ENCODE measurements at regions not wholly inside any gene's neighbourhood (a gene's known extent, or its start where the extent isn't known, plus 50 kb on each side); places are given as distances from the start of the nearest gene placed in this dataset.

DNA sequence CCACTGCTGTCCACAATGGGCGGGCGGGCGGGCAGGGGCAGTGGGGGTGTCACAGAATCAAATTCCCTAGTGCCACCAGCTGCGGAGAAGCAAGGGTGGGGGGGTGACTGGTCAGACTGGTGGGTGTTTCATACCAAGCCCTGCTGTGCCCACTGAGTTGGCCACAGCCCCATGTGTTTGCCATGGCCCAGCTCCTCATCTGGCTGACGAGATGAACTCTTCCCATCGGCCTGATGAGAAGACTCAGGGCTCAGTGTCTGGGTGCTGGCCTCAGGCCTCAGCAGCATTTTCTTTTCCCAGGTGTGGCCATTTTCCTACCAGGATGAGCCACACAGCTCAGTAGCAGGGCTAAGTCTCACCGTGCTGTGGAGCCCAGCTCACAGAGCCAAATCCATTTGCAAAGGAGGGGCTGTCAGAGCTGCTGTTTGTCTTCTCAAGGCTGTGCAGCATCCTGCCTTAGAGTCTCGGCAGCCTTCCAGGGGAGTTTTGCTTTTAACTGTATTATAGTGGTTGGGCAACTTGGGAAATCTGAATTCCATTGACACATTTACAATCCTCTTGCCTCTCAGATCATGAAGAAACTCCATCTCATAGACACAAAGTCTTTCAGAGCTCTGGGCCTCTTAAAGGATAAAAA, 176.8 kb downstream of the ABHD5 start:
- DNase-seq = no peak

DNA sequence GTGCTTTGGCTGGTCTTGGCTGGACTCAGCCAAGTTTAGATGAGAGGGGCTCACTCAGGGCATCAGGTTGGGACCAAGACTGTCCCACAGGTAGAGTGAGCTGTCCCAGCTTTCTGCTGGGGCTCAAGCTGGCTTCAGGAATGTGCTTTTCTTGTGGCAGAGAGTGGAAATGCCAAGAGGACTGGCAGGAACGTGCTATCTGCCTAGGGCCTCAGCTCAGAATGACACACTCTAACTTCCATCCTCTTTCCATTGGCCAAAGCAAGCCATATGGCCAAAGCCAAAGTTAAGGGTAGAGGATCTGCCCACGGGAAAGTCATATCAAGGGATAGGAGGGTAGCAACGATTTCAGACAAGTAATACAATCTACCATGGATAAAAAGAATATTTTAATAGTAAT, 178.8 kb downstream of the ABHD5 start:
- DNase-seq = no peak

DNA sequence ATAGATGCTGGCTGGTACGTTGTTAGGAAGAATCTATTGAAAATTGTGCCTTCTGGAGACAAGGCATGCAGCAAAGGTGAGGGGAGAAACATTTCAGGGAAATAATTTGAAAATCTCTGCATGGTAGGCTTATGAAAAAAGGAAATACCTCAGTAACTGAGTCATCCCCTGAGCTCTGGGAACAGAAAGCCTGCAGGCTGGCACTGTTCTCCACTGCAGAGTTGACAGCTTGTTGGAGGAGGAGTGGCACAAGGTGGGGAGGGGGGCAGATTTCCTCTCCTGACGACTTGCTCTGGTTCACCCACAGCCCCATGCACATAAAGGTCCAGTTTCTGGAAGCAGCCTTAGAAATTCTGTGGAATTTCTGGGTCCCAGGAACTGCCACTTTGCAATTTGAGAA, 179.4 kb downstream of the ABHD5 start:
- no peak for DNase-seq

DNA sequence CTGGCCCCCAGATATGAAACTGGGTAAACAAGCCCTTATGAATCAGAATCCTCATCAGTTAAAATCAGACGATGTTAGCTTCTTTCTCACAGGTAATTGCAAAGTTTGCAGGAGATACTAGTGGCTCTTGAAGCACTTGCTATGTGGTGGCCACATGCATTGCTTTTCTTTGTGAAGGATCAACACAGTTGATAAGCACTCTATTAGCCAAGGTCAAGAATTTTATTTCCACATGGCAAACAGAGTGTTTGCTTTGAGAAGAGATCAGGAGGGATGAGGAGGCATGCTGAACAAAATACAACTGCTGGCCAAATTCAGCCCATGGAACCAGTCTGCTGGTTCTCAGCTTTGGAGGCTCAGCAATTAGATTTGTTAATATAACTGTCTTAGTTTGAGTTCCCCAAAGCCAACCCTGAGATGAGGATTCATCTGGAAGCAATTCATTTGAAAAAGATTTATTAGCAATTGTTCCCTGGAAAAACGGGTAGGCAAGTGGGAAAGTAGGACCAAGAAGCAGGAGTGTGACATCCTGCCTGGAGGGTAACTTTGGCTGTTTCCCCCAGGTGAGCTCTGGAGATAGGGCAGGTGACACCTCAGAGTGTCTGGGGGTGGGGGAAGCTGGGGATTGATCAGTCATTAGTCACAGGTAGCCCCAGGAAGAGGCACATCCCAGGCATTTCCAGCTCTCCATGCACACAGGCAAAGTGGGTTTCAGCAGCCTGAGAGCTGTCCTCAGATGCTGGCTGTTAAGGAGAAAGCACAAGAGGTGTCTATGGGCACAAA, 180.3 kb downstream of the ABHD5 start:
- DNase-seq = no peak

DNA sequence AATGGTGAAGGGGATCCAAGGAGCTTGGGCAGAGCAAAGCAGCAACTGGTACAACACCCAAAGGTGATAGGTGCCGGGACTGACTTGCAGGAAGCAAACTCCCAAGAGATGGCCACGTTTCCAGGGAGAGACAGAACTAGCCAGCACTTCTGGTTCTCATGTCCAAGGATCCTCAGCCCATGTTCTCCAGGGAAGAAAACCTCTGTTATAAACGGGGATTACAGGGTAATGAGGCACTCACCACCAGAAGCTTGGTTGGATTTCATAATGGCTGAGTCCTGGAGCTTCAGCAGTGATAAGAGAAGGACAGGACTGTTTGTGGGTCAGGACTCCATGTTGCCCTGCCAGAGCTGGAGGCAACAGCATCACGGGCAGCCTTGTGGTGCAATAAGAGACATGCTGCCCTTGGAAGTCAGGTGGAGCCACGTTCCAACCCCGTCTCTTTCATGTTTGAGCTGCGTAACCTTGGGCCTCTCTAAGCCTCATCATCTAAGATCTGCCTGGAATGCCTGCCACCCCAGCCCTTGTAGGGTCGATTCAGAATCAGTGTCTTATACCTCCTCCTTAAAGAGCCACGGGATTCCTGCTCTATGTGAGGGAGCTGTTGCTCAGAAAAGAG, 181.0 kb downstream of the ABHD5 start:
- DNase-seq = no peak

DNA sequence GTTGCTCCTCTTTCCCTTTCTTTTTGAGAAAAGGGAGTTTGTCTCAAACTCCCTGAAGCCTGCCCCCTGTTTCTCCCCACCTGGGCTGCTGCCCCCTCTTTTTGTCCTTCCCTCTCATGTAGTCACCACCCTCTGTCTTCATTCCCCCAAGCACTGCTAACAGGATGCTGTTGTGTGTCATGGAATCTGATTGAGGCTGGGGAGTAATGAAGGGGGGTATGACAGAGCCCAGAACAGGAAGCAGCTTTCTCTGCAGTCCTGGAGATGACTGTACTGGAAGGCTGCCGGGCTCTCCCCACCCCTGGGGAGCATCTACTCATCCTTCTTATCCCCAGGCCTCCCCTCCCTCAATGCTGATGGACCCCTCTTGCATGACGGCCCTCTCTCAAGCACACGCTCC, 181.6 kb downstream of the ABHD5 start:
- DNase-seq = no peak

DNA sequence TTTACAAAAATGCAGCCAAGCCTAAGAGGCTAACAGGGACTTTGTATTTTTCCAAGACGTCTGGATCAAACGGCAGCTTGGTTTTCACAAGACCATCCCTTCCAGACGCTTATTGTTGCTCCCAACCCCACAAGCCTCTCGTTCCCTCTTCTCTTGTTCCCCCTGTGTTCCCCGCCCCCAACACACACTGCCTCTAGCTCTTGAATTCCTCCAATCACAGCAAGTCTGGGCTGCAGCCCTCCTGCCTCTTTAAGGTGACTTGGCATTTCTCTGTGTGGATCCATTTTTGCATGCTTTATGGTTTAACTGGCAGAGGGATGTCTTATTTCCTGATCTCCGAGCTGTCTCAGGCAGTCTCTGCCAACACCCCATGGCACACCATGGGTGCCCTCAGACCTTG, 182.2 kb downstream of the ABHD5 start:
- no peak for DNase-seq

DNA sequence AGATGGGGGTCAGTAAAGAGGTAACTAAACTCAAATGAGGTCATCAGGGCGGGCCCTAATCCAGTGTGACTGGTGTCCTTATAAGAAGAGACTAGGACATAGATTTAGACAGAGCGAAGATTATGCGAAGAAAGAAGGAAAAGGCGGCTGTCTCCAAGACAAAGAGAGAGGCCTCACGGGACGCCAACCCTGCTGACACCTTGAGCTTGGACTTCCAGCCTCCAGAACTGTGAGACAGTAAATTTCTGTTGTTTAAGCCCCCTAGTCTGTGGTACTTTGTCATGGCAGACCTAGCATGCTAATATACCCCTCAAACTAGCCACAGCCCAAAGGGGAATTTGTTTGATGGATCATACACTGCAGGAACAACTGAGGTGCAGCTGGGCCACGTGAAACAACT, 183.0 kb downstream of the ABHD5 start:
- no peak for DNase-seq

DNA sequence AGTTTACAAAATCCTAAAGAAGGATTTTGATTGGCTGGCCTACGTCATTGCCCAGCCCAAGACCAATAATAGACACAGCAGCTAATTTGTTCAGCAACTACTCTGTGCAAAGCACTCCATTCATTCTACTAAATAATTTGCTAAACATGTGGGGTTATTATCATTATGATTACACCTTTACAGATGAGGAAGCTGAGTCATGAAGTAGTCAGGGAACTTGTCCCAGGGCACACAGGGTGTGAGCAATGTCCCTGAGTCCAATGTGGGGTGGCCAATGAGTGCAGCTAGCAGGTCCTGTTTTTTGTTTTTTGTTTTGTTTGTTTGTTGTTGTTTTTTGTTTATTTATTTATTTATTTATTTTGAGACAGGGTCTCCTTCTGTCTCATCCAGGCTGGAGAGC, 183.6 kb downstream of the ABHD5 start:
- DNase-seq = no peak

DNA sequence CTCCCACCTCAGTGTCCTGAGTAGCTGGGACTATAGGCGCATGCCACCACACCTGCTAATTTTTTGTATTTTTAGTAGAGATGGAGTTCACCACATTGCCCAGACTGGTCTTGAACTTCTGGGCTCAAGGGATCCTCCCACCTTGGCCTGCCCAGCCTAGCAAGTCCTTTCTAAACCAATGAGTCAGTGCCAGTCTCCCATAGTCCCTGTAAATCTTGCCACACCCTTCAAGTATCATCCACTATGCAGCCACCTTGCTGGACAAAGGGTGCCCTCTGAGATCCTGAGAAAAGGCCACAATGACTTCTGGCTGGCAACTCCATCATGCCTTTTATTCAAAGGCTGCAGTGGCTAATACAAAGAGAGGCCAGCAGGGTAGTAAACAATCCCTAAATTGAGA, 184.0 kb downstream of the ABHD5 start:
- DNase-seq = no peak

DNA sequence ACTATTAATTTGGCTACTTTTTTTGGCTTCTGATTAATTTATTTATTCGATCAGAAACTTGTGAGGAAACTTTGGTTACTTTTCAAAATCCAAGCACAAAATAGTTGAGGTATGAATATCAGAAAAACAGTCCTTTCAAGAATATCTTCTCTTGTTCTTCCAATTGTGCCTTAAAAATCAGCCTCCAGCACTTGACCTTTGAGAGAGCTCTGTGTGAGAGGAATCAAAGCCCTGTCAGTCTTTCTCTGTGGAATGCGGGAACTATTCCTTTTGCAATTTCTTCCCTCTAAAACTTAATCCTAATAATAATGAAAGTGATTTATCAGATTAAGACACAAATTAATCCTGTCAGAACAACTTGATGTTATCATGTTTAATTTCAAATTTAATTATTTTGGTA, 185.9 kb downstream of the ABHD5 start:
- no peak for DNase-seq

DNA sequence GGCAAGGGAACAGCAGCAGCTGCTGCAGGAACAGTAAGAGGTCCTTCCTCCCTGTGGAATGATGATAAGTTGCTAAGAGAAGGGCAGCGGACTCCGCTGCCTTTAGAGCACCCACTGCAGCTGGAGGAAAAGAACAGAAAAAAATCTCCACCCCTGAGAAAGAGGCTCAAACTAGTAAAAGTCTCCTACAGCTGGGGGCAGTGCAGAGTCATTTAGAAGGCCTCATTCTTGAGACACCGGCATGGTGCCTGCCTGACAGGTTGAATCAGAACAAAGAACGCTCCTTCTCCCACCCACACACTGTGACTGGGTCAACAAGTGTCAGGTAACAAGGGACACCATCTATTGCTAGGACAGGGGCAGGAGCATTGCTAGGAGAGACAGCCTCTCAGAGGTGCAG, 188.4 kb downstream of the ABHD5 start:
- peak in 1 of 2 experiments; percentile 25 for DNase-seq

DNA sequence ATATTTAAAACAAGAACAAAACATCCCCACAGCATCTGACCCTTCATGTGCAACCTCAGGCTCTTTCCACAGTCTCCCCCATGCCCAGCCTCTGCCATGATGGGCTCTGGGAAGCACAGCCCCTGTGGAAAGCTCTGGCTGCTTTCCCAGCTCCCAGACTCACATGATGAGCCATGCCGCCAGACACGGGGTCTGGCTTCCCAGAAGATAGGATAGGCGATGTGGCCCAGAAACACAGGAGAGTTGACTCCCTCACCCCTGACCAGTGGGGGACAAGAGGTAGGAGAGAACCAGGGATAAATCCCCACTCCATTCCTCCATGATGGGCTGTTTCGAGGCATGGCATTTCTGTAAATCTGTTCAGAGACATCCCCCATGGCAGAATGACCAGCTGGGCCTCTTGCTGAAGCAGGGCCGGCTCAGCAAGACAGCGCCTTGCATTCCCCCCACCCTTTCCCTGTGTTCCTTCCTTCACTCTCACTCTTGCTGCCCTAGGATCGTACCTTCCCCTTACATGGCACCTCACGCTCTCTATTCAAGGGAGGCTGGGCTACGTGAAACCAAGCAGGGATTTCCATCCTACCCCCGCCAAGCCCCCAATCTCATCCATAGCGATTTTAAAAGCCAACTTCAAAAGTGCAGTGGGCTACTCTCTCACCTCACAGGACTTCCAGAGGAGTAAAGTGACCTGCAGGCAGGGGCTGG, 192.4 kb downstream of the ABHD5 start:
- no peak for DNase-seq

DNA sequence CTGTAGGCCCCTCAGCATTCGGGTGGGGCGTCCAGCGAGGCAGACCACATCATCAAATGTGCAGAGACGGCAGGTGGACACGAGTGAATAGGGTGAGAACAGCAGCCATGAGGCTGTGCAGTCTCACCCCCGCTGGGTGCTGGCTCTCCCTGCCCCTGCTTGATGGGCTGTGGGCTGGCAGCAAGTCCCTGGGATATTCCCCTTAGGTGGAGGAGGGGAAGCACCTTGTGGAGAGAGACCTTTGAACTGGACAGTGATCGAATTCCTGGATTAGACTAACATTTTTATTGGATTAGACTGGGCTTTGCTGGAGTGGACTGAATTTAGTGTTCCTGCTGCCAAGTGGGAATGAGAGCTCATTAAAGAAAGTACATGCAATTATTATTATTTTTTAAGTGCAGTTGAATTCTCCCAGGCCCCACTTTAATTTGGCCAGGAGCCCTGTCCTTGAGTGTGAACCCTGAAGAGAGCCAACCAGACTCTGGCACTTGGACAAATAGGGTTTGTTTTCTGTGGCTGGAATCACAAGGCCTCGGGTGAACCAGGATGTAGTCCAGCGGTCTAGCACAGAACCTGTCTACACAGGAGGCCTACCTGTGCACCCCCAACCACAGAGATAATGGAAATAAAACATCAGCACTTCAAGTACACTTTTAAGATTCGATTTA, 193.1 kb downstream of the ABHD5 start:
- DNase-seq = no peak

DNA sequence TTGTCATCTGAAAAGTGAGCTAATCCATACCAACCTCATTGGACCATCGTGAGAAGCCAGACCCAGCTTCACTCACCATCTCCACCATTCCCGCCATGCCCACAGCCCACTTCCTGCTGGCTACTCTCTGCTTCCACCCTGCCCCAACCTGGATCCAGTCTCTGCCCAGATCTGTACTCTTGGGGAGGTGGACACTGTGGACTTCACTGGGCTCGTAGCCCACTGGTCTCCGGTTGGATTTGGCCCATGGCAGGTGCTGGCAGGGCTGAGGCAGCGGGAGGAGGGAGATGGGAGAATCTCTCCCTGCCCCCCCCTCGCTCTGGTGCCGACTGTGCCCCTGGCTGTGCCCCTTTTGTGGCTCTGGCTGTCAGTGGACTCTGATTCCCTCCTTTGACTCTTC, 193.8 kb downstream of the ABHD5 start:
- DNase-seq = no peak

DNA sequence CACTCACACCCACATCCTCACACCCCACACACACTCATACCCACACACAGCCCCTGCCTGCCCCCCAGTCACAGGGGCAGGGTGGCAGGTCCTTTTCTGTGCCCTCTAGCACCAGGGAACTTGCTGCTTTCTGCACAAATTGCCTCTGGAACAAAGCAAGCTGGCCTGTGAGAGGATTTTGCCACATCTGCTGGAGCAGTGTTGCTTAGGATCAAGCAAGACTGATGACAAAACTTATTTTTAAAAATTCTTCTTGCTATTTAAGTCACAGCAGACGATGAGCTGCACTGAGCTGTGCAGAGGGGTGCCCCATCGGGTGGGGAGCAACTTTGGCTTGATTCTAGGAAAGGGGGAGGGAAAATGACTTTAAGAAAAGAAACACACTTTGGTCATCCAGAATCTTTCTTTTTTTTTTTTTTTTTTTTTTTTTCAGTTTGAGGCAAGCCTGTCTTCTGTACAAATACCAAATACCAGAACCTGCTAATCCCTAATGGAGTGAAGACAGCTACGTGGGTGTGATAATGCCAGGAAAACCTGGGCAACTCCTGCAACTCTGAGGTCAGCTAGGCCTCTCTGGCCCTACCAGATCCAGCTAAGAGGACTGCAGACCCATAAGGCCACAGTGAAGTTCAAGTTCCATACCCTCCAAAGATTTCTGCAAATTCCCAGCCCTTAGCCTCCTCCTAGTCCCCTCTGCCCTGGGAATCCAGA, 195.3 kb downstream of the ABHD5 start:
- no peak for DNase-seq

DNA sequence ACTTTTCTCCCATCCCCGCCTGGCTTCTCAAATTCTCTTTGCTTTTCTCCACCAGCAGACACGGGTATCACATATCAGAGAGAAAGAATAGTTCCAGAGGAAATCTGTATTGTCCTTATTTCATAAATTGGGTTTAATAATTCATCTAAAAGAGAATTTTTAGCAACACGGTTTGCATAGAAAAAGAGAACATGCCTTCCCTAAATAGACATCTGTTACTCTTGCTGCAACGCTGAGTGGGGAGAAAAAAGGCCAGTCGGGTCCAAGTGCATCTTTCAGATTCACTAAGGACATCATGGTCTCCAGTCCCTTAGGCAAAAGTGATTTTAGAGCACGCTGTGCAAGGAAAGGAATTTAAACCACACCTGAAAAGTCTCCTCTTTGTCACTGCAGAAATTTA, 201.3 kb downstream of the ABHD5 start:
- peak in 1 of 2 experiments; percentile 15 for DNase-seq

DNA sequence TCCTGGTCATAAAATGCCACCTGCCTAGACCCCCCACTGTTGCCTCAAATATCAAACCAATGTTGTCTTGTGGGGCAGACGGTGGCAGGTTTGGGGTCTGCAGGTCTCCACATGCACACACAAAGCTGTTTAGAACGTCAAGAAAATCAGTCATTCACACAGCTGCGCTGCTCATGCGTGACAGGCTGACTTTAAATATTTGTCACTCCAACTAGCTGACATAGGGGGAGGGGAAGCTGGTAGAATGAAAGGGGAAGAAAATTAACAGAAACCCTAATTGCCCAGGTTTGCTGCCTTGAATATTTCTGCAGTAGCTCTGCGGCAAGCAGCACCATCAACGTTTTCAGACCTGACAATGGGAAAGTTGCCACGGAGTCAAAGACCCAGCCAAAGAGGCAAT, 201.8 kb downstream of the ABHD5 start:
- DNase-seq = peak; percentile 15 to 28

DNA sequence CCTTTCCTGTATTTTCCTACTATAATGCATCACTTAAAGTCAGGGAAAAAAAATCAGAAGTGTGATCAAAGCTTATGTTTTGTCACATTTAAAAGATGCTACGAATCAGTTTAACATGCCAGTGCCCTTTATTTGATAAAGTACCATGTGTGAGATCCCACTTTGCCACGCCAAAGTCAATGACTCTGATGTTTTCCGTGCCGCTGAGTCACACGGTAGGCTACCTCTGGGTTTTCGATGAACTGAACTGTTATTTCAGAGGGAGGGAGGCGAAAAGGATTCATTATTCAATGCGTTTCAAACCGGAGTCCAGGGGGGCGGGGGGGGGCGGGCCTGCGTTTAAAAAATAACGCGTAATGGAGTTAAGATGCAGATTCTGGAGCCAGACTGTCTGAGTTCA, 203.0 kb downstream of the ABHD5 start:
- no peak for DNase-seq

DNA sequence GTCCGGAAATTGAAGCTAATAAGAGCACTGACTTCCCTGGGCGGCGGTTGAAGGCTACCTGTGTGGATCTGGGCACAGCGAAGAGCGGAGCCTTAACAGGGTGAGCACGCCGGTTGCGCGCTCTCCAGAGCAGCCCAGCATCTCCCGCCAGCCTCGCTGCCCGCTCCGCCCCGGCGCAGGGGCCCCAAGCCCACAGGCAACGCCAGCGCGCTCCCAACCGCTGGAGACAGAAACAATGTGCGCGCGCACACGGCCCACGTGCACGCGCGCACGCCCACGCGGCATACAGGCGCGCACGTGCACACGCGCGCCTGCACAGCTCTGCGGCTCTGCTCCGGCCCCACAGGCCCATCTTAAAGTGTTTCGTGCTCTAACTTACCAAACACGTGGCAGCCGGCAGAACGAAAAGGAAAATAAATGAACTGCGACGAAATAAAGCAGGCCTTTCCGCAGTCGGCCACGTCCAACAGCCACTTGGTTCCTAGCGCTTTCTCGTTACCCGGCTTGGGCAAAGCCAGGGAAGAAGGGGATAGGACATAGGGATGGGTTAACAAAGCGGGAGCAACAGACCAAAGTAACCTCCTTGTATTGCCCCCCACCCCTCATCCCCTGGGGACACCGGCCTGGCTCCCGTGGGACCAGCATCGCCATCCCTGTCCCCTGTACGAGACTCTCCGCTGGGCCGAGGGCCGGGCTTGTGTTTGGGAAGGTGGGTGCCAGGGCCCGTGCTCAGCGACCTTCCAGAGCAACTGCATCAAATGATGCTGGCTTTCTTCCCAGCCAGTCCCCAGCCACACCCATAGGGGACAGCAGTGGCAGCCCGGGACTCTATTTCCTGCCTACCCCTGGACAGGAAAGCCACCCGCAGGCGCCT, 203.7 kb downstream of the ABHD5 start:
- DNase-seq = no peak

DNA sequence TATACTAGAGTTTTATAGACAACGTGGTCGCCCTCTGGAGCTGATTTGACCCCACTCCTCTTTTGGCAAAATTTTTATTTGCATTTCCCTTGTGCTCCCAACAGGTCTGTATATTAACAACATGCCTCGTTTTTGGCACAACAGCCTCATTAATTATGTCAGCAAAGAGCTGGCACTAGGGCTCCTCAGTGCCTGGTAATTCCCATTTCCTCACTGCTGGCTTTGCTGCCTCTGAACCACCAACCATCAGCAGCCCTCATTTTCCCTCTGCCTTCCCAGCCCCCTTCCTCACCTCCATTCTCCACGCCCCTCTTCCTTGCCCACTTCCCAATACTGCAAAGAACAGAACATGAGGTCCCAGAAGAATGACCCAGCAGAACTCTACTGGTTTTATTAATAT, 204.8 kb downstream of the ABHD5 start:
- DNase-seq = no peak

DNA sequence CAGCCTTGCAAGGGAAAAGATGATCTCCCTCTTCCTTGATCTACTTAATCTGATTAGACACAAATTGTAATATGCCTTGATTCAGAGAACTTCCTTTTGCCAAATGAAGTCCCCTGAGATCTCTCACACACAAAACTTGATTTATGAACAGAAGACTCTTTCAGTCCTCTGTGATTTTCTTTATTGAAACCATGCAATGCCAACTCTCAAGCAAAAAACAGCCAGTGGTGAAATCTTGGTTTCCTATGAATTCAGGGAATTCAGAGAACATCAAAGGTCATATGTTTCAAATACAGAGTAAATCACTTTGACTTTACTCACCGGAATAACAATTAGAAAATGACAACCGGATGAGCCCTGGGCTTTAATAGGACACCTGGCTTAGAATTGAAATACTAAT, 211.7 kb downstream of the ABHD5 start:
- DNase-seq = no peak
